HG03442 (cell line): ENCODE measurements at regions not wholly inside any gene's neighbourhood (a gene's known extent, or its start where the extent isn't known, plus 50 kb on each side); places are given as distances from the start of the nearest gene placed in this dataset.

Source experiments
- ATAC-seq: cut with Tn5 transposase; IDR thresholded peaks from one replicate; pipeline ENCODE4 v1.9.1; 2021; ENCODE audit warnings: mild to moderate bottlenecking, moderate library complexity; ENCODE audit not compliant: unreplicated experiment

- no peak for ATAC-seq
Observed at GRCh38 chr13:34513526-34513925, 428.5 kb upstream of the NBEA start.

GRCh38 chr13:34515201-34515600 lies 426.9 kb upstream of the NBEA start:
- no peak for ATAC-seq

DNA sequence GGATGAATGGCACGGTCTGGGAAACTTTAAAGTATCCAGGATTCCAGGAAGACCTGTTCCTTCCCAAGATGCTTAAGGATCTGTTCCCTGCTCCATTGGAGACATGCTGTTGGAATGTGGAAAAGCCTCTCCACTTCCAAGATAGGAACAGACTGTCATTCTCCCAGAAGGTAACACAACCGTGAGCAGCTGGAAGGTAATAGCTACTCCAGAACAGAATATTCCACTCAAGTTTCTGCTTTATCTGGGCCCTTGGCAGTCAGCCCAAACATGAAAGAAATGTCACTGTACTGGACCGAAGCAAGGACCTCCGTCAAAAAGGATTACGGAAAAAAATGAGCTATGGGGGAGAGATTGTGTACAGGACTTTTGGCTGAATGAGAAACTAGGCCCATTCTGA lies 420.9 kb upstream of the NBEA start:
- no peak for ATAC-seq

DNA sequence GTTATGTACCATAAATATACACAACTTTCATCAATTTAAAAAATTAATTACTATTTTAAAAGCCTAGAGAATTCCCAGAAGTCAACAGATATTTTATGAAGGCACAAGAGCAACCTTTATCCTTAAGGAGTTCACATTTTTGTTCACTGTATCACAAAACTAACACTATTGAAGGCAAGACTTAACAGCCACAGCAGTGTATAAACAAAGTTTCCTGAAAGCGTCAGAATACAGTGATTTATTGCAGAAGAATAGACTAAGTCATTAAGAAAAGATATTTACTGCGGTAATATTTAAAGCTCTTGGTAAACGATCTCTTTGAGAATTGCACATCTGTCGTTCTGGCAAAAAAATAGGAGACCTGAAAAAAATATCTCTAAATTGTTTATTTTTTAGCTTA lies 419.3 kb upstream of the NBEA start:
- no peak for ATAC-seq

- no peak for ATAC-seq
Observed at GRCh38 chr13:34523406-34523805, 418.7 kb upstream of the NBEA start.

- no peak for ATAC-seq
Observed at GRCh38 chr13:34533941-34534340, 408.1 kb upstream of the NBEA start.

DNA sequence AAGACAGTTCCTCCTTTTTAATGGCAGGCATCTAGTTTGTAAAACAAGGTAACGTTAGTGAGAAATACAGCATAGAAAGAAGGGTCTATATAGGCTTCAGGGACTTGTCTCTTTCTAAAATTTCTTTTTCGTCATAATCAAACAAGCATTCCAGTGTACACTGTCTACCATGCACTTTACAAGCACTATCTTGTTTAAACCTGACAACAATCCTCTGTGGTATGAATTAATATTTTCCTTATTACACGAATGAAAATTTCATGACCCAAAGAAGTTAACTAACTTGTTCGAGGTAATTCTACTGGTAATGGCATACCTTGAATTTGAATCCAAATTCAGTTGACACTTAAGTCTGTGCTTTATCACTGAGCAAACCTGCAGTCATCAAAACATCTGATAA lies 399.7 kb upstream of the NBEA start:
- no peak for ATAC-seq

DNA sequence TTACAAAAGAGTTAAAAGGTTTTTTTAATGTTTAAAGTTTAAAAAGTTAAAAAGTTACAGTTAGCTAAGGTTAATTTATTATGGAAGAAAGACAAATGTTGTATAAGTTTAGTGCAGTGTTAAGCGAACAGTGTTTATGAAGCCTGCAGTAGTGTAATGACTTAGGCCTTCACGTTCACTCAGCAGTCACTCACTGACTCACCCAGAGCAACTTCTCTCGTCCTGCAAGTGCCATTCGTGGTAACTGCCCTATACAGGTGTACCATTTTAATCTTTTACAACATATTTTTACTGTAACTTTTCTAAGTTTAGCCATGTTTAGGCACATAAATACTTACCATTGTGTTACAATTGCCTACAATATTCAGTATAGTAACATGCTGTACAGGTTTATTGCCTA lies 398.2 kb upstream of the NBEA start:
- no peak for ATAC-seq

DNA sequence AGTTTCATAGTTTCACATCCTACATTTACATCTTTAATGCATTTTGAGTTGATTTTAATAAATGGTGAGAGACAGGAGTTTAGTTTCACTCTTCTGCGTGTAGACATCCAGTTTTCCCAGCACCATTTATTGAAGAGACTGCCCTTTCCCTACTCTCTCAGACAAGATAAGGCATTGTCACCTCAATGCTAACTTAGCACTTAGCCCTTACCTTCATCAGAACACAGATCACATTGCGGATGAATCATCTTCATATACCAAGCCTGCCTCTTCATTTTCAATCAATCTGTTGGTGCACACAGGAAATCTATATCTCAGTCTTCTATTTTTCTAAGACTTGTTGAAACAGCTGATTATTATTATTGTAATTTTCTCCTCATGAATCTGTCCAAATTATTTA lies 396.6 kb upstream of the NBEA start:
- ATAC-seq, result no peak

GRCh38 chr13:34546344-34547250 lies 395.5 kb upstream of the NBEA start:
- no peak for ATAC-seq

DNA sequence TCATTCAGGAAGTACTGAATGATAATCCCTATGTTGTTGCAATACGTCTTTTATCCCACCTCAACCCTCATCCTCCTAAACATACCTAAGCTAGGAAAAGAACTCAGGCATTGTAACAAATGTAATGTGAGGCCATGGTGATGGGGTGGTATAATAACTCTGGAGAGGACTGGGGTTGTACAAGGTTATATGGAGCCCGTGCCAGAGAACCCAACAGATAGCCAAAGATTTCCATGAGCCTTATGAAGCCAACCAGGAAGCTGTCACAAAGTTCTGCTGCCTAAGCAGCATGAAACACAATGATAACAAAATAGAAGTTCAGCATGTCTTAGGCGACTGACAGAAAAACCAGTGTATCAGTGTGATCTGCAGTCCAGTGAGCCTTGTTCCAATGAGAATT lies 394.1 kb upstream of the NBEA start:
- ATAC-seq, result no peak

- no peak for ATAC-seq
Observed at GRCh38 chr13:34553376-34553775, 388.7 kb upstream of the NBEA start.

DNA sequence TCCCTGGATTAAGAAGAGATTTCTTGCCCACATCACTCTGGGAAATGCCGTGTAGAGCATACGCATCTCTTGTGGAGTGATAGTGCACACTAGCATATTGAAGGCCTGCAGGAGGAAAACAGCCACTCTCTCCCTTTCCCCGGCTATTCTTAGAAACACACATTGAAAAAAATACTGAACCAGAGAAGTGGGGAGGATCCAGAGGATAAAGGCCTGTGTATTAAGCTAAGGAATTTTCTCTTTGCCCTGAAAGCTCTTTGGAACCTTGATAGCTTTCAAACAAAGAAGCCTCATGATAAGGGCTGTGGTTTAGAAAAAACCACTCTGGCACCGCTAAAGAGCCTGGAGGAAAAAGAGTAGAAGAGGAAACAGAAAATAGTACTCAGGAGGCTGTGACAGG lies 386.1 kb upstream of the NBEA start:
- ATAC-seq, result no peak

DNA sequence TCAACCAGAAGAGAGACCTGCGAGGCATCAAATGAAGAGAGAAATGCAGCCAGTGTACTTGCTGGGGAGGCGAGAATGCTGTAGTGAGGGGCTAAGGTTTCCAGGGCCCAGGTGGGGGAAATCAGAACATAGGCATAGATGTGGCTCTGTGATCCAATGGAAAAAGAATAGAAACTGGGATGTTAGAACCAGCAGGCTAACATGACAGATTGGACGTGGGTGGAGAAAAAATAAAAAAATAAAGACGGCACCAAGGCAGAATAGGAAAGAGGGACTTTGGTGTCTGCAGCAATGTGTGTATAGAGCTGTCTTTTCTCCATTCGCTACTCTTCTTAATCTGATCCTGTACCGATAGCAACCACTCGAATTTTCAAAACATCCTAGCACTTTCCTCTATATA lies 381.0 kb upstream of the NBEA start:
- no peak for ATAC-seq

DNA sequence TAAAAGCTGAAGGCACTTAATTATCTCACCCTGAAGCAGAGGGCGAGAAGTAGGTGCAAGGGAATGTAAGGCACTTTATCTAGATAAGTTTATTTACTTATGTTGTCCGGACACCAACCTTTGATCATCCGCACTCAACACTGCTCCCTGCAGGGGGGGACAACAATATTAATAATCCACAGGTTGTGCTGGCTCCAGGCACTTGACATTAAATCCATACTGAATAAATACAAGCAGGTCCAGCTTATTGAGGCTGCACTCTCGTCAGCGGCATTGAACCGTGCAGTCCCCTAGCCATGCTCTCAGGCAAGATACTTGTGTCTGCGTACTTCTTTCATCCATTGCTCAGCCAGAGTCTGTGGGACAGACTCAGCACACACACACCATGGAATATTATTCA lies 374.5 kb upstream of the NBEA start:
- ATAC-seq, result no peak

DNA sequence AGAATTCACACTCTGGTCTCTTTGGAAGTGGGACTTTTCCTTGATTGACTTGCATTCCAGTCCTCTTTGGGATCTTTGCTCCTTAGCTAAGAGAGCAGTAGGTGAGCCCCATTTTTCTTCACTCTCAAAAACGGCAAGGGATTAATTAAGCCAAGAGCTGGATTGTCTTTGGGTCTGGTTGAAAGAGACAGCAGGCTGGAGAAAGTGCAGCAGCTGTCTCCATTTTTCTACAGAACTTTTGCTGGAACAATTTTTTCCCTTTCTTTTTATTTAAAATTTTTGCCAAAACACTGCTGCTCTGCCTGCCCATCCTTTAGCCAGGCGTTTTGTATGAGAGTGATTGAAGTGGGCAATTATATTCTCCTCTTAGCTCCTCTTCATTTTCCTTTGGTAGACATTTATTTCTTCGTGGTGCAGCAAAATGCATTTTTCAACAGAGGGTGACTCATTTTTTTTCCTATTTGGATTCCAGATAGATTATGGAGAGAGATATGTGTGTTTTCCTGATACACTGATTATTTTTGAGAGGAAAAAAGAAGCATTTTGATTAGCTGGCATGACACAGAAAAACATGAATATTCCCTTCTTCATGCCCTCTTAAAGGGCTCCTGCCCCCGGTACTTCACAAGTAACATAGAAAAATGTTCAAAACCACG lies 371.2 kb upstream of the NBEA start:
- no peak for ATAC-seq

DNA sequence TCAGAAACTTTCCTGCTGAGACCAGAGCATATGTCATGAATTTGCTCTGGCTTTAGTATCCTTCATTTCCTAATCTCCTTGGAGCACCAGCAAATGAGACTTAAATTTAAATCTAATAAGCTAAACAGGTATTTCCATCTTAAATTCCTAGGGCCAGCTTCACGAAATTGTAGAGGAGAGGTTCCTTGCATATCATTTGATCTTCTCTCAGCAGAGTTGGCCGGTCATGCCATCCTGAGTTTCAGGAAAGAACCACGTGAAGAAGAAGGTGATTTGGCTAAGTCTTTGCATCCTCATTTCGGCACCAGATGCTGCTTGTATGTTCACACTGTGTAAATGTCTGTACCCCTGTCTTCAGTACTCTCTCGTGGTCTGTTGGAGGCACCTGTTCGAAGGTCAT lies 370.4 kb upstream of the NBEA start:
- no peak for ATAC-seq

GRCh38 chr13:34577051-34577450 lies 365.0 kb upstream of the NBEA start:
- no peak for ATAC-seq

- no peak for ATAC-seq
Observed at GRCh38 chr13:34578471-34578870, 363.6 kb upstream of the NBEA start.

GRCh38 chr13:34578917-34579316 lies 363.2 kb upstream of the NBEA start:
- no peak for ATAC-seq

DNA sequence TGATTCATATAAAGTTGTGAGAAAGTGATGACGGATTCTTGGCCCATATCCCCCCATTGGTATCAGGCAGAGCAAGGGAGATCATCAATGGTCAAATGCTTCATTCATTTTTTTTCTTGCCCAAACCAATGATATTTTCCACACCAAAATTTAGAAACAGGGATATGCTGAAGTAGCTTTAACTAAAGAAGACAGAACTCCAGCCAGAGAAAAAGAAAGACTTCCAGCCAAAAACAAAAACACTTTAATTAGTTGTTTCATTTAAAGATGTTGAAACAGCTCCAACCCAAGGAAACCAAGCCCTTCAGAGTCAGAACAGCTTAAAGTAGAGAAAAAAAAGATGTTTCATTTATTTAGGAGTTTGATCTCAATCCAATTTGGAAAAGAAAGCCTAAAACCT lies 358.9 kb upstream of the NBEA start:
- no peak for ATAC-seq

DNA sequence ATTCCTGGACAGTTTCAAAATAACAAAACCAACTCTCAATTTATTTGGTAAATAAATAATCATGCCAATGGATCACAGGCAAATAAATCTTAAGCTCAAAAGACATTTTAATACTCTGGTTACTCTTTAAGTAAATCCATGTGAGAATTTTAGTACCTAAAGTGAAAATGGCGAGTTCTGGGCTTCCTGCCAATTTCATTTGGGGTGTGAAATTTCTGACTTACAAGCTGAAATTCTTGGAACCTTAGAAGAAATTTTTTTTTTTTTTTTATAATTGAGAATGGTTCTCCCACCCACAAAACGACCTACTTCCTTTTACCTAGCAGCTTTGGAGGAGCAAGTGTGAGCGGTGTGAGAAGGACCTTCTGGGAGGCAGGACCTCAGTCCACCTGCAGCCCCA lies 354.5 kb upstream of the NBEA start:
- no peak for ATAC-seq

DNA sequence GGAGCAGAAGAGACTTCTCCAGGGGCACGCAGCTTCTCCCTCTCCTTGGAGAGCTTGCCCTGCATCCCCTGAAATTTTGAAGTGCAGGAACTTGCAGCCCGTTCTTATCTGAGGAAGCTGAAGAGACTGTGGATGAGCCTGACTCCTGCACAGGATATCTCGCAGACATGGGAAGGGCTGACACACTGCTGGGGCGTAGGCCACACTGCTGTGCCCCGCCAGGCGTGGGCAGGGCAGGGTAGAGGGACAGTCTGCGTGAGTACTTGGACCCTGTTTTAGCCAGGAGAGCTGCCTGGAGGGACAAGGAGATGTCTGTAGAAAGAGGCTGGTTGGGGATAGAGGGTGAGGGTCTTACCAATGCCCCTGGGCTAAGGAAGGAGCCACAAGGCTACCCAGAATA lies 353.7 kb upstream of the NBEA start:
- no peak for ATAC-seq
